GM18499 (cell line): ENCODE measurements at regions not wholly inside any gene's neighbourhood (a gene's known extent, or its start where the extent isn't known, plus 50 kb on each side); places are given as distances from the start of the nearest gene placed in this dataset.

Experiments used
- ATAC-seq: cut with Tn5 transposase; IDR thresholded peaks from one replicate; pipeline ENCODE4 v1.9.1; 2021; ENCODE audit warnings: moderate number of reproducible peaks; ENCODE audit not compliant: insufficient read depth, unreplicated experiment

GRCh38 chr18:22608847-22609246 is 191.1 kb upstream of the CTAGE1 start:
- no peak for ATAC-seq

DNA sequence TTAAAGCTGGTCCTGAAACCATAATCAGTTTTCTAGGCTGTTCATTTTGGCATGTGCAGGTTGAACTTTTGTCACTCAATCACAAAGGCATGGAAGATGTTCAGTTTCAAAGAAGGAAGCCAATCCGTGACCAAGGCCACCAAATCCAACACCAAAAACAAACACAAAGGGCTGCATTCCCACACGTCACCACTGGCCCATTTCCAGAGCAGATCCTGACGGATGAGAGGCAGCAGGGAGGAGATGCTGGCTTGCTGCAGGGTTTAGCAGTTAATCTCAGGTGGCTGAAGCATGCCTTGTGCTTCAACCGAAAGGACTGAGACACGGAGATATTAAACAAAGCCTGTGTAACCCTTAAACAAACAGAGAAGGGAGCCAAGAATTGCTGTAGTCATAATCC is 191.9 kb upstream of the CTAGE1 start:
- no peak for ATAC-seq

- no peak for ATAC-seq
Measured at GRCh38 chr18:22613058-22613690, 195.5 kb upstream of the CTAGE1 start.

- ATAC-seq = no peak
Measured at GRCh38 chr18:22613788-22614187, 196.1 kb upstream of the CTAGE1 start.

GRCh38 chr18:22623513-22623912 is 205.8 kb upstream of the CTAGE1 start:
- ATAC-seq = no peak

- no peak for ATAC-seq
Measured at GRCh38 chr18:22624176-22624575, 206.5 kb upstream of the CTAGE1 start.

- ATAC-seq = no peak
Measured at GRCh38 chr18:22625406-22625805, 207.7 kb upstream of the CTAGE1 start.

DNA sequence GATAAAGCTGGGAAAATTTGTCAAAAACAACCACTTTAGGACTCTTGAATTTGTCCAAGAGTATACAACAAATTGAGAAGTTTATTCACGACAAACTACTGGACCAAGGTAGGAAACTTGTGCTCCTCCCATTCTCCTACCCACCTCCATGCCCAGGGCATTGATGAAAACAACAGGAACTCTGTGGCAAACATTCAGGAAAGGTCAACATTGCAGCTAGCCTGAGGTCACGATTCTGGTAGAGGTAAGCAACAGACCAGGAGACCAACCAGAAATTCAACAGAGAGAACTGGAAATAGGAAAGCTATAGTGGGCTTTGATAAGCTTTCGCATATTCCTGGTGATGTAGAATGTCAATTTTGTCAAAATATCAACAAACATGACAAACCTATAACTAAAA is 209.1 kb upstream of the CTAGE1 start:
- no peak for ATAC-seq

- ATAC-seq = no peak
Measured at GRCh38 chr18:22627506-22627905, 209.8 kb upstream of the CTAGE1 start.

DNA sequence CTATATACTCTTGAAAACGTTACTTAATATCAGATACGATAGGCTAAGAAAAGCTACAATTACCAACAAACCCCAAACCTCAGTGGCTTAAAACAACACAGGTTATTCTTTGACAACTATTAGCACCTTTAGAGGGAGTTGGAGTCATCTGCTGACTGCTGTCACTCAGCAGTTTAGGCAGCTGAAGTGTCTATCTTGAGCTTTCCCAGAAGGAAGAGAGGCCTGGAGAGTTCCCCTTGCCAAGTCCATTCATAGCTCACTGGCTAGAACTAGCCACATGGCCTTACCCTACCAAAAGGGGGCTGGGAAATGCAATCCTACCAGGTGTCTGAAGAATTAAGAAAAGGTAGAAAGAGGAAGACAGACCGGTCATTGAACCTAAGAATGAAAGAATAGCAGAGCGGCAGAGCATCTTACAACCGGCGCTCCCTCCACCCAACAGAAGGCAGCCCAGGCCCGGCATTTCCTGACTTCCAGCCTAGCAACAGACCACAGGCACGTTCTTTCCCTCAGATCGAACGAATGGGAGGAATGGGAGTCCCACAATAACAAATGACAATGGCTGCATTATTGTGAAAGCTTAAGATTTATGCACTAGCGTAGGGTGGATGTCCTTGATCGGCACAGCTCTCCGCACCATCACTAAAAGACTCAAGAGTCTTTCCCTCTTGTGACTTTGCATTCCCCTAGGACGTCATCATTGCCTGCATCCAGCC is 211.2 kb upstream of the CTAGE1 start:
- no peak for ATAC-seq

GRCh38 chr18:22630980-22631379 is 213.3 kb upstream of the CTAGE1 start:
- no peak for ATAC-seq

GRCh38 chr18:22632191-22632590 is 214.5 kb upstream of the CTAGE1 start:
- no peak for ATAC-seq

- ATAC-seq = no peak
Measured at GRCh38 chr18:22634464-22634863, 216.7 kb upstream of the CTAGE1 start.

- ATAC-seq = no peak
Measured at GRCh38 chr18:22637787-22638186, 220.1 kb upstream of the CTAGE1 start.

DNA sequence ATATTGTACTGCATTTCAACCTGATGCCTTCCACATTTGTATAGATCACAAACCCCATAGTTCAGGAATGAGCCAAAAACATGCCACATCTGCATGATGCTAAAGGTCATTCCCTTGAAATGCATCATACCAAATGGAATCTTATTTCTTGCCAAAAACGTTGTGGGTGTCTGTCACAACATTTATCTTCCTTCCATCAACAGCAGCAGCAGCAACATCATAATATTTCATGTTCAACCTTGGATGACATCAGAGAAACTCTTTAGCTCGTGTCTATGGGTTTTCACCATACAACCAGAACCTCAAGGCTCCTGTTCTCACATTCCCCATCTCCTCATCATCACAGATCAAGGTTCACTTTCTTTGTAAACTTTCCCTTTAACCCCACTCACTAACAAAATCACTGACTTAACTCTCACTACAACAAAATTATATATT is 221.3 kb upstream of the CTAGE1 start:
- no peak for ATAC-seq

- no peak for ATAC-seq
Measured at GRCh38 chr18:22639561-22639960, 221.8 kb upstream of the CTAGE1 start.

- no peak for ATAC-seq
Measured at GRCh38 chr18:22640281-22640842, 222.6 kb upstream of the CTAGE1 start.

GRCh38 chr18:22641958-22642357 is 224.2 kb upstream of the CTAGE1 start:
- ATAC-seq = no peak

DNA sequence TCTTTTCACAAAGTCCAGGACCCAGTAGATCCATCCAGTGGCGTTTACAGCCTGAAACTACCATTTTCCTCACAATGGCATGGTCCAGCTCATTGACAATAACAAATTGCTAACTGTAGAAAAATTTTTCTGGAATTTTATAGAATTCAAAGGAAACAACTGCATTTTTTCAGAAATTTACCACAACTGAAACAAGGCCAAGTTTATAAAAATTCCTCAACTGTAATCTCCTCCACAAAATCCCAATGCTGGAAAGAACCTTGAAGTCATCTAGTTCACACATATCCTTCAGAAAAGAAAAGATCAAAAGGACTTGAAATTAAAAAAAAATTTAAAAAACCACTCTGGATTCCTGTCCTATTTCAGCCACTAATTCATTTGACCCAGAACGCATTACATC is 226.0 kb upstream of the CTAGE1 start:
- ATAC-seq = no peak

DNA sequence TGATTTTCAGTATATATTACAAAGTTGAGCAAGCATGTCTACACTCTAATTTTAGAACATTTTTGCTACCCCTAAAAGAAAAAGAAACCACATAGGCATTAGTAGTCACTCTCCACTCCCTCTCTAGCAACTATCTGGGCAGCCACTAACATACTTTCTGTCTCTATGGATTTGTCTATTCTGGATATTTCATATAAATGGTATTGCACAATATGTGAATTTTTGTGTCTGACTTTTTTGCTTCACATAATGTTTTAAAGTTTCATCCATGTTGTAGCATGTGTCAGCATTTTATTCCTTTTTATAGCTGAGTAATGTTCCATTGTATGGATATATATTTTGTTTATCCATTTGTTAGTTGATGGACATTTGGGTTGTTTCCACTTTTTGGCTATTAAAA is 232.5 kb upstream of the CTAGE1 start:
- ATAC-seq = no peak

DNA sequence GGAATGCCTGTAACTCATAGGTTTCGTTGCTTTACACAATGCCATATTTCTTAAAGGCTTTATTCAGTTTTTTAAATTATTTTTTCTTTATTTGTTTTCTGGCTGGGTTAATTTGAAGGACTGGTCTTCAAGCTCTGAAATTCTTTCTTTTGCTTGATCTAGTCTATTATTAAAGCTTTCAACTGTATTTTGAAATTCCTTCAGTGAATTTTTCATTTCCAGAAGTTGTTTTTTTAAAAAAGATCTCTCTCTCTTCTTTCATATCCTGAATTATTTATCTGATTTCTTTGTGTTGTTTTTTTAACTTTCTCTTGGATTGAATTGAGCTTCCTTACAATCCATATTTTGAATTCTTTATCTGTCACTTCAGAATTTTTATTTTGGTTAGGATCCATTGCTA is 239.9 kb upstream of the CTAGE1 start:
- no peak for ATAC-seq

GRCh38 chr18:22658318-22658717 is 240.6 kb upstream of the CTAGE1 start:
- ATAC-seq = no peak
